DND-41 (cell line): ENCODE measurements at regions not wholly inside any gene's neighbourhood (a gene's known extent, or its start where the extent isn't known, plus 50 kb on each side); places are given as distances from the start of the nearest gene placed in this dataset.

Experiments
- ATAC-seq: fragments of 200-7000 bp; cut with Tn5 transposase; 3 replicates; pipeline ENCODE4 v1.9.1; 2021; ENCODE audit warnings: low read depth; ENCODE audit not compliant: insufficient read depth
- DNase-seq: peaks from one replicate; pipeline ENCODE4 v3.0.0-alpha.2; 2020
- H2AFZ ChIP-seq: 2 replicates; pipeline ENCODE4 v1.6.0; 2012; ENCODE audit warnings: low read depth, low read length
- H3K27ac ChIP-seq: 2 replicates; pipeline ENCODE4 v1.5.1; 2012; ENCODE audit warnings: low read length, inconsistent platforms
- H3K27me3 ChIP-seq: fragments of 200-600 bp; sonication (generic); 2 replicates; pipeline ENCODE4 v1.6.0; 2012; ENCODE audit warnings: low read length, mild to moderate bottlenecking, inconsistent platforms; ENCODE audit not compliant: insufficient read depth, poor library complexity
- H3K36me3 ChIP-seq: 2 replicates; pipeline ENCODE4 v1.5.1; 2012; ENCODE audit warnings: low read length, inconsistent platforms; ENCODE audit not compliant: insufficient read depth
- H3K4me1 ChIP-seq: 2 replicates; pipeline ENCODE4 v1.5.1; 2012; ENCODE audit warnings: mild to moderate bottlenecking, low read length; ENCODE audit not compliant: insufficient read depth
- H3K4me2 ChIP-seq: 2 replicates; pipeline ENCODE4 v1.6.0; 2012; ENCODE audit warnings: mild to moderate bottlenecking, moderate library complexity, low read length, inconsistent platforms; ENCODE audit not compliant: insufficient read depth
- H3K4me3 ChIP-seq, 2 experiments: fragments of 200-600 bp in 1 of 2; shearing (Covaris generic) in 1 of 2; 2 replicates each; pipeline ENCODE4 v1.5.1; 2012 to 2016; ENCODE audit warnings: inconsistent platforms in 2 of 2, low read length in 2 of 2, mild to moderate bottlenecking in 2 of 2, low read depth in 1 of 2, moderate library complexity in 1 of 2
- H3K79me2 ChIP-seq: 2 replicates; pipeline ENCODE4 v1.6.0; 2012; ENCODE audit warnings: low read length, inconsistent platforms; ENCODE audit not compliant: insufficient read depth
- H3K9ac ChIP-seq: 2 replicates; pipeline ENCODE4 v1.6.0; 2012; ENCODE audit warnings: low read depth, mild to moderate bottlenecking, inconsistent platforms, low read length, moderate library complexity
- H3K9me3 ChIP-seq: 2 replicates; pipeline ENCODE4 v1.5.1; 2012; ENCODE audit warnings: low read length, moderate library complexity, mild to moderate bottlenecking, inconsistent platforms; ENCODE audit not compliant: insufficient read depth, severe bottlenecking
- H4K20me1 ChIP-seq: 2 replicates; pipeline ENCODE4 v1.6.0; 2012; ENCODE audit warnings: low read length; ENCODE audit not compliant: insufficient read depth
- EZH2 ChIP-seq: IDR thresholded peaks from 3 replicates; pipeline ENCODE4 v1.6.1; 2012; ENCODE audit warnings: borderline replicate concordance, low read depth, mild to moderate bottlenecking, moderate library complexity, low read length, inconsistent platforms; ENCODE audit not compliant: severe bottlenecking
- TF ChIP-seq, protein P1 (sequence below): IDR thresholded peaks from 2 replicates; pipeline ENCODE4 v1.5.1; 2012; ENCODE audit warnings: borderline replicate concordance, low read length, moderate library complexity, mild to moderate bottlenecking; ENCODE audit not compliant: poor library complexity, severe bottlenecking; ENCODE audit errors: extremely low read depth

DNA sequence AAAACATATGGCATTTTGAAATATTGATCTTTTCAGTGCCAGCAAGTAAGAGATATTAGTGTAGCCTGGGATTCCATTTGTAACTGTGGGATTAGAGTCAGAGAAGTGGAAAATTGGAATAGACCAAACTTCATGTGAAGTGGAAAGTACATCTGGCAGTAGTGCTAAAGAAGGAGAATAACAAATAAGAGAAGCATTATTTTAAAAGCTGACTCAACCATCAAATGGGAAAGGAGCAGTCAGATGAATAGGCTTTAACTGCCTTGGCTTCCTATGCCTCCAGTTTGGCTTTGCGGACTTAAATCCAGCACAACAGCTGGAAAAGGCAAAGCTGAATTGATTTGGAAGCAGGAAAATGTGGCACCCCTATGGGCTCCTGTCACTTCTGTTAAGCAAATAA lies 623.1 kb downstream of the TSN start:
- no peaks in the 10 kb centered on the region for H4K20me1 ChIP-seq
- H3K27me3 ChIP-seq = no peaks in the 10 kb centered on the region
- H3K9me3 ChIP-seq = no peaks in the 10 kb centered on the region
- ATAC-seq (no peak), DNase-seq (no peak)
- no peak overlapping the region for H3K27ac ChIP-seq
- no peak overlapping the region for H3K9ac ChIP-seq
- H2AFZ ChIP-seq = no peak overlapping the region
- H3K4me2 ChIP-seq = no peak overlapping the region
- no peaks in the 10 kb centered on the region for H3K4me1 ChIP-seq
- H3K4me3 ChIP-seq = no peak overlapping the region
- TF ChIP-seq, protein P1, sequence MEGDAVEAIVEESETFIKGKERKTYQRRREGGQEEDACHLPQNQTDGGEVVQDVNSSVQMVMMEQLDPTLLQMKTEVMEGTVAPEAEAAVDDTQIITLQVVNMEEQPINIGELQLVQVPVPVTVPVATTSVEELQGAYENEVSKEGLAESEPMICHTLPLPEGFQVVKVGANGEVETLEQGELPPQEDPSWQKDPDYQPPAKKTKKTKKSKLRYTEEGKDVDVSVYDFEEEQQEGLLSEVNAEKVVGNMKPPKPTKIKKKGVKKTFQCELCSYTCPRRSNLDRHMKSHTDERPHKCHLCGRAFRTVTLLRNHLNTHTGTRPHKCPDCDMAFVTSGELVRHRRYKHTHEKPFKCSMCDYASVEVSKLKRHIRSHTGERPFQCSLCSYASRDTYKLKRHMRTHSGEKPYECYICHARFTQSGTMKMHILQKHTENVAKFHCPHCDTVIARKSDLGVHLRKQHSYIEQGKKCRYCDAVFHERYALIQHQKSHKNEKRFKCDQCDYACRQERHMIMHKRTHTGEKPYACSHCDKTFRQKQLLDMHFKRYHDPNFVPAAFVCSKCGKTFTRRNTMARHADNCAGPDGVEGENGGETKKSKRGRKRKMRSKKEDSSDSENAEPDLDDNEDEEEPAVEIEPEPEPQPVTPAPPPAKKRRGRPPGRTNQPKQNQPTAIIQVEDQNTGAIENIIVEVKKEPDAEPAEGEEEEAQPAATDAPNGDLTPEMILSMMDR = no peak
- no peak for TF ChIP-seq EZH2
- H3K79me2 ChIP-seq = no peaks in the 10 kb centered on the region
- H3K36me3 ChIP-seq = no peaks in the 10 kb centered on the region

DNA sequence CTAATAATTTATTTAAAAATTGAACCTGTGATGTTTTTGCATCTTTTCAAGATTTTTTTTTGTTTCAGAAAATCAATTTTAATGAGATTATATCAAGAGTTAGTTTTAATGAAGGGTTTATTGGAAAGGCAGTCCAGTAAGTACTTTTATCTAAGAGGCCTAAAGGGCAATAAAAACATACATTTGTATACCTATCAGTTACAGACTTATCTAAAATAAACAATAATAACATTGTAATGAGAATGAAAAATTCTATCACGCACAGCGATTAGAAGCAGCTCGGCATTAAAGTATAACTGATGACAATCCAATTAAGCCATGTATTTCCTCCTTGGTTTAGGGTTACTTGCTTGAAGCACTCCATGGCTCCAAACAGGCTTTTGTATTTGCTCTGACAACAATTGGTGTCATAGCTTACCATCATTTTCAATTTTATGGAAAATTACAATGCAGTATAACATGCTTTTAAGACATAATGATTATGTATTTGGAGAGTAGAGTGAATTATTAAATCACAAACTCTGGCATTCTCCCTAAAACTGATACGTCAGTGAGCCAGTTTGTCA lies 629.4 kb downstream of the TSN start:
- no peak overlapping the region for H2AFZ ChIP-seq
- H3K27ac ChIP-seq = no peak overlapping the region
- no peak overlapping the region for H3K4me2 ChIP-seq
- no peak for DNase-seq
- no peaks in the 10 kb centered on the region for H3K27me3 ChIP-seq
- H3K9ac ChIP-seq = no peak overlapping the region
- ATAC-seq = no peak
- no peaks in the 10 kb centered on the region for H4K20me1 ChIP-seq
- no peaks in the 10 kb centered on the region for H3K36me3 ChIP-seq
- TF ChIP-seq, protein P1 = no peak
- TF ChIP-seq EZH2 = no peak
- peaks cover 3% of the 10 kb centered on the region for H3K9me3 ChIP-seq
- no peak overlapping the region for H3K4me3 ChIP-seq
- H3K4me1 ChIP-seq = no peaks in the 10 kb centered on the region
- H3K79me2 ChIP-seq = no peaks in the 10 kb centered on the region

DNA sequence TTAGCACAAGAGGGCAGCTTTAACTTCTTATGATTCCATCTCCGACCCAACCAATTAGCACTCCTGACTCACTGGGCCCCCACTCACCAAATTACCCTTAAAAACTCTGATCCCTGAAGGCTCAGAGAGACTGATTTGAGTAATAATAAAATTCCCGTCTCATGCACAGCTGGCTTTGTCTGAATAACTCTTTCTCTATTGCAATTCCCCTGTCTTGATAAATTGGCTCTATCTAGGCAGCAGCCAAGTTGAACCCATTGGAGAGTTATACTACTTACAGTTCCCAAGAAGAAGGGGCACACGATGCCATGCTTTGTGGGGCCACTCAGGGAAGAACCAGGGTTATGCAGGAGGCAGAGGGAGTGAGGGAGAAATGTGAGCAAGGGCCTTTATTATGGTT lies 632.8 kb downstream of the TSN start:
- no peak overlapping the region for H3K9ac ChIP-seq
- H3K4me2 ChIP-seq = no peak overlapping the region
- no peaks in the 10 kb centered on the region for H3K36me3 ChIP-seq
- no peak for ATAC-seq
- H4K20me1 ChIP-seq = no peaks in the 10 kb centered on the region
- H2AFZ ChIP-seq = no peak overlapping the region
- no peaks in the 10 kb centered on the region for H3K79me2 ChIP-seq
- H3K27ac ChIP-seq = no peak overlapping the region
- TF ChIP-seq, protein P1 = no peak
- TF ChIP-seq EZH2 = no peak
- H3K4me3 ChIP-seq = no peak overlapping the region
- no peak for DNase-seq
- H3K9me3 ChIP-seq = peaks cover 3% of the 10 kb centered on the region
- H3K27me3 ChIP-seq = no peaks in the 10 kb centered on the region
- H3K4me1 ChIP-seq = no peaks in the 10 kb centered on the region

DNA sequence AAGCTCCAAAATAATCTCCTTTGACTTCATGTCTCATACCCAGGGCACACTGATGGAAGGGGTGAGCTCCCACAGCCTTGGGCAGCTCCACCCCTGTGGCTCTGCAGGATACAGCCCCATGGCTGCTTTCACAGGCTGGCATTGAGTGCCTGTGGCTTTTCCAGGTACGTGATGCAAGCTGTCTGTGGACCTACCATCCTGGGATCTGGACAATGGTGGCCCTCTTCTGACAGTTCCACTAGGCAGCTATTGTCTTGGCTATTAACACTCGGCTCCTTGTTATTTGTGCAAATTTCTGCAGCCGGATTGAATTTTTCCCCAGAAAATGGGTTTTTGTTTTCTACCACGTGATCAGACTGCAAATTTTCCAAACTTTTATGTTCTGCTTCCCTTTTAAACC lies 634.2 kb downstream of the TSN start:
- H4K20me1 ChIP-seq = no peaks in the 10 kb centered on the region
- ATAC-seq (no peak), DNase-seq (no peak)
- no peak overlapping the region for H3K4me2 ChIP-seq
- no peaks in the 10 kb centered on the region for H3K4me1 ChIP-seq
- H3K27me3 ChIP-seq = no peaks in the 10 kb centered on the region
- H3K9me3 ChIP-seq = peaks cover 3% of the 10 kb centered on the region
- no peaks in the 10 kb centered on the region for H3K79me2 ChIP-seq
- H3K27ac ChIP-seq = no peak overlapping the region
- H3K4me3 ChIP-seq = no peak overlapping the region
- TF ChIP-seq, protein P1 = no peak
- no peak for TF ChIP-seq EZH2
- no peak overlapping the region for H2AFZ ChIP-seq
- no peaks in the 10 kb centered on the region for H3K36me3 ChIP-seq
- H3K9ac ChIP-seq = no peak overlapping the region
